Breast epithelium (tissue), 3 donors: ENCODE measurements at regions not wholly inside any gene's neighbourhood (a gene's known extent, or its start where the extent isn't known, plus 50 kb on each side); places are given as distances from the start of the nearest gene placed in this dataset.

ENCODE experiments used
- POLR2A ChIP-seq: fragments of 450-650 bp; IDR thresholded peaks from one replicate; pipeline ENCODE4 v1.6.1; 2016; ENCODE audit warnings: antibody characterized with exemption, mild to moderate bottlenecking, moderate library complexity
- POLR2AphosphoS5 ChIP-seq, 3 donors: sonication (generic); formaldehyde crosslinking; IDR thresholded peaks; one replicate each; pipeline ENCODE4 v1.6.1; 2017; ENCODE audit warnings: antibody characterized with exemption in 3 of 3
- TF ChIP-seq, protein P1 (sequence below), 3 donors: fragments of 450-650 bp; IDR thresholded peaks; one replicate each; pipeline ENCODE4 v1.5.1; 2016 to 2017; ENCODE audit warnings: antibody characterized with exemption in 3 of 3, mild to moderate bottlenecking in 3 of 3, moderate library complexity in 3 of 3

GRCh38 chr12:77522247-77522646 lies 308.4 kb upstream of the NAV3 start:
- TF ChIP-seq, protein P1, sequence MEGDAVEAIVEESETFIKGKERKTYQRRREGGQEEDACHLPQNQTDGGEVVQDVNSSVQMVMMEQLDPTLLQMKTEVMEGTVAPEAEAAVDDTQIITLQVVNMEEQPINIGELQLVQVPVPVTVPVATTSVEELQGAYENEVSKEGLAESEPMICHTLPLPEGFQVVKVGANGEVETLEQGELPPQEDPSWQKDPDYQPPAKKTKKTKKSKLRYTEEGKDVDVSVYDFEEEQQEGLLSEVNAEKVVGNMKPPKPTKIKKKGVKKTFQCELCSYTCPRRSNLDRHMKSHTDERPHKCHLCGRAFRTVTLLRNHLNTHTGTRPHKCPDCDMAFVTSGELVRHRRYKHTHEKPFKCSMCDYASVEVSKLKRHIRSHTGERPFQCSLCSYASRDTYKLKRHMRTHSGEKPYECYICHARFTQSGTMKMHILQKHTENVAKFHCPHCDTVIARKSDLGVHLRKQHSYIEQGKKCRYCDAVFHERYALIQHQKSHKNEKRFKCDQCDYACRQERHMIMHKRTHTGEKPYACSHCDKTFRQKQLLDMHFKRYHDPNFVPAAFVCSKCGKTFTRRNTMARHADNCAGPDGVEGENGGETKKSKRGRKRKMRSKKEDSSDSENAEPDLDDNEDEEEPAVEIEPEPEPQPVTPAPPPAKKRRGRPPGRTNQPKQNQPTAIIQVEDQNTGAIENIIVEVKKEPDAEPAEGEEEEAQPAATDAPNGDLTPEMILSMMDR (IDR thresholded peaks at IDR 0.05), result no peak
- TF ChIP-seq POLR2AphosphoS5 (IDR thresholded peaks at IDR 0.05), result no peak
- TF ChIP-seq POLR2A, result no peak
